Heart left ventricle (tissue), 16 donors: ENCODE measurements at regions not wholly inside any gene's neighbourhood (a gene's known extent, or its start where the extent isn't known, plus 50 kb on each side); places are given as distances from the start of the nearest gene placed in this dataset.

ENCODE experiments used
- ATAC-seq, 4 donors: fragments of 200-7000 bp; cut with Tn5 transposase; one replicate each; pipeline ENCODE4 v1.9.1; 2020 to 2022; ENCODE audit warnings: moderate library complexity in 4 of 4, mild to moderate bottlenecking in 3 of 4, moderate number of reproducible peaks in 1 of 4
- DNase-seq, 5 donors: peaks; one replicate each; pipeline ENCODE4 v3.0.0-alpha.2; 2020
- H3K27ac ChIP-seq, 12 donors: fragments of 200-600 bp; sonication (generic) in 4 of 12; one replicate each; pipeline versions ENCODE4 v1.5.0 to v1.8.0; 2016 to 2022; ENCODE audit warnings: mild to moderate bottlenecking in 2 of 12
- H3K27me3 ChIP-seq, 9 donors: fragments of 200-600 bp; sonication (generic) in 2 of 9; one replicate each; pipeline versions ENCODE4 v1.5.1 to v1.8.0; 2016 to 2022; ENCODE audit warnings: mild to moderate bottlenecking in 3 of 9
- H3K36me3 ChIP-seq, 9 donors: fragments of 200-600 bp; sonication (generic) in 2 of 9; one replicate each; pipeline versions ENCODE4 v1.5.0 to v1.8.0; 2018 to 2022; ENCODE audit warnings: mild to moderate bottlenecking in 2 of 9
- H3K4me1 ChIP-seq, 12 donors: fragments of 200-600 bp; sonication (generic) in 4 of 12; one replicate each; pipeline versions ENCODE4 v1.5.0 to v1.8.0; 2016 to 2022; ENCODE audit warnings: mild to moderate bottlenecking in 3 of 12
- H3K4me3 ChIP-seq, 12 donors: fragments of 200-600 bp; sonication (generic) in 4 of 12; one replicate each; pipeline versions ENCODE4 v1.5.0 to v1.8.0; 2017 to 2022; ENCODE audit warnings: mild to moderate bottlenecking in 9 of 12, moderate library complexity in 4 of 12
- H3K9me3 ChIP-seq, 12 donors: fragments of 200-600 bp; sonication (generic) in 4 of 12; one replicate each; pipeline versions ENCODE4 v1.5.0 to v1.8.0; 2016 to 2022; ENCODE audit warnings: mild to moderate bottlenecking in 1 of 12
- POLR2A ChIP-seq, 2 donors: fragments of 450-650 bp; IDR thresholded peaks; one replicate each; pipeline ENCODE4 v1.6.1; 2017; ENCODE audit warnings: antibody characterized with exemption in 2 of 2, mild to moderate bottlenecking in 2 of 2, moderate library complexity in 2 of 2
- WGBS, 4 donors: extraction: QIAGEN DNeasy Blood & Tissue Kit in 2 of 4; methylation state at CpG; one replicate each; pipeline versions ENCODE4 v1.1.5 to v1.1.7; 2013 to 2018; 5-methylcytosine and 5-hydroxymethylcytosine counted together
- intact Hi-C, 10 donors: fragments of 100-400 bp; cut with DNase I; formaldehyde crosslinking; loops; one replicate each; pipeline versions ENCODE4 v1.11.1 to v1.14.2; 2022
- TF ChIP-seq, protein P1 (sequence below), 12 donors: fragments of 200-600 bp; sonication (generic) in 4 of 12; IDR thresholded peaks; one replicate each; pipeline versions ENCODE4 v1.5.0 to v1.8.0; 2018 to 2022; ENCODE audit warnings: antibody characterized with exemption in 12 of 12, mild to moderate bottlenecking in 5 of 12
- donor health status: ischemic (EF 13 %, LVEDD 7.1; RV severe dilation, severe dysfunction).
- donor health status: healthy with polysubstance abuse.
- donor health status: DM: no; HTN: yes; CAD: no.
- donor health status: DM: no; HTN: no; CAD: no.
- donor health status: ischemic (EF 25% LVEDD 6.9; RV normal size, moderate dysfunction).
- donor health status: ischemic (EF 25% LVEDD 5.7; RV mildly dilated, moderate dysfunction).
- donor health status: healthy.
- donor health status: DM: yes; HTN: yes; CAD: no.
- donor health status: ischemic (EF 35%, LVEDD 5.7; RV mildly dilated, moderate dysfunction).
- donor health status: nonischemic (EF 11% LVEDD 7.7; RV severe dilation, severe dysfunction).
- donor health status: DM: yes; HTN: yes; CAD: no.
- donor health status: PGD.
- donor health status: ischemic (EF 29% LVEDD 5.4; RV normal size, mild dysfunction).
- donor health status: nonischemic (EF 23%, LVEDD 6.1; RV moderate dilation, normal function).

DNA sequence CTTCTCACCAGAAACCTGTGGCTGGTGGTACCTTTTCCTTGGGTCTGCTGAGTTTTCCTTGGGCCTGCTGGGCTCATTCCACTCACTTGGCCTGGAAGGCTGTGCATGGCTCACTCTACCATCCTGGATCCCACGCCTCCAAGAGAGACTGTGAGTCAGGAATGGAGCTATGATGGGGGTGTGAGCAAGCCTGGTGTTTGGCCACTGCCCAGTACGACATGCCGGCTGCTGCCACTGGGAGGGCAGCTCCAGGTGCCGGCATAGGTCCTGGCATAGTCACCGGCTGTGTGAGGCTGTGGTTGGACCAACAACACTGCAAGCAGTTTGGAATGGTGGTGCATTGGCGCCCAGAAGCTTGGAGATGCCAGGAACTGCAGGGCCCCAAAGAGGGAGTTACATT lies 721.7 kb downstream of the PCDH18 start:
- TF ChIP-seq, protein P1, sequence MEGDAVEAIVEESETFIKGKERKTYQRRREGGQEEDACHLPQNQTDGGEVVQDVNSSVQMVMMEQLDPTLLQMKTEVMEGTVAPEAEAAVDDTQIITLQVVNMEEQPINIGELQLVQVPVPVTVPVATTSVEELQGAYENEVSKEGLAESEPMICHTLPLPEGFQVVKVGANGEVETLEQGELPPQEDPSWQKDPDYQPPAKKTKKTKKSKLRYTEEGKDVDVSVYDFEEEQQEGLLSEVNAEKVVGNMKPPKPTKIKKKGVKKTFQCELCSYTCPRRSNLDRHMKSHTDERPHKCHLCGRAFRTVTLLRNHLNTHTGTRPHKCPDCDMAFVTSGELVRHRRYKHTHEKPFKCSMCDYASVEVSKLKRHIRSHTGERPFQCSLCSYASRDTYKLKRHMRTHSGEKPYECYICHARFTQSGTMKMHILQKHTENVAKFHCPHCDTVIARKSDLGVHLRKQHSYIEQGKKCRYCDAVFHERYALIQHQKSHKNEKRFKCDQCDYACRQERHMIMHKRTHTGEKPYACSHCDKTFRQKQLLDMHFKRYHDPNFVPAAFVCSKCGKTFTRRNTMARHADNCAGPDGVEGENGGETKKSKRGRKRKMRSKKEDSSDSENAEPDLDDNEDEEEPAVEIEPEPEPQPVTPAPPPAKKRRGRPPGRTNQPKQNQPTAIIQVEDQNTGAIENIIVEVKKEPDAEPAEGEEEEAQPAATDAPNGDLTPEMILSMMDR (IDR thresholded peaks at IDR 0.05), result no peak
- TF ChIP-seq POLR2A (IDR thresholded peaks at IDR 0.05), result no peak
- H3K27me3 ChIP-seq, result no peaks in the 10 kb centered on the region
- ATAC-seq (no peak), DNase-seq (no peak)
- H3K4me1 ChIP-seq, result no peaks in the 10 kb centered on the region
- no peak overlapping the region for H3K4me3 ChIP-seq
- H3K36me3 ChIP-seq, result no peaks in the 10 kb centered on the region
- 84 to 92% (median 86%) methylated on average over 5 to 6 of the region's 6 CpGs for WGBS, 4 donors
- H3K27ac ChIP-seq, result no peak overlapping the region
- intact Hi-C loops, result no loop called here
- peaks cover 0 to 9% (median 0%) of the 10 kb centered on the region in 12 donors for H3K9me3 ChIP-seq

DNA sequence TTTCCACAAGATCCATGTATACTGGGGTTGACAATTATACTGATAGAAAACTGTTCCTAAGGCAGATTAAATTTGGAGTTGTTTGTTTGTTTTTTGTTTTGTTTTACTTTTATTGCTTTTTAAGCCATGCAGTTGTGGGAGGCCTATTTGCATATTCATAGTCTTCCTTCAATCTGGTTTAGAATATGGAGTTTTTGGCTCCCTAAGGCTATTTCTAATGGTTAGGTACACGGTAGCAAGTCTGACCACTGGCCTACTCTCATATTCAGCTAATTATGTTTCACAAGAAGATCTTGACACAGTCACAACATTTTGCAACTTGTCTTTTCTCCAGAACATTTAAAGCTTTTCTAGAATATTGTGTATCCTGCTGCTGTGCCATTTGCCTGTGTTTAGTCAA lies 725.5 kb downstream of the PCDH18 start:
- Histone ChIP-seq H3K27ac (no peak overlapping the region), H3K9me3 (peaks cover 0 to 11% (median 0%) of the 10 kb centered on the region in 12 donors), H3K4me3 (no peak overlapping the region), H3K27me3 (no peaks in the 10 kb centered on the region), H3K36me3 (no peaks in the 10 kb centered on the region), H3K4me1 (no peaks in the 10 kb centered on the region)
- TF ChIP-seq, protein P1 (IDR thresholded peaks at IDR 0.05), result no peak
- ATAC-seq, result no peak
- WGBS, 4 donors, result 80 to 97% (median 89%) methylated on average over 1 of the region's 1 CpG
- intact Hi-C loops, result no loop called here
- no peak for DNase-seq

DNA sequence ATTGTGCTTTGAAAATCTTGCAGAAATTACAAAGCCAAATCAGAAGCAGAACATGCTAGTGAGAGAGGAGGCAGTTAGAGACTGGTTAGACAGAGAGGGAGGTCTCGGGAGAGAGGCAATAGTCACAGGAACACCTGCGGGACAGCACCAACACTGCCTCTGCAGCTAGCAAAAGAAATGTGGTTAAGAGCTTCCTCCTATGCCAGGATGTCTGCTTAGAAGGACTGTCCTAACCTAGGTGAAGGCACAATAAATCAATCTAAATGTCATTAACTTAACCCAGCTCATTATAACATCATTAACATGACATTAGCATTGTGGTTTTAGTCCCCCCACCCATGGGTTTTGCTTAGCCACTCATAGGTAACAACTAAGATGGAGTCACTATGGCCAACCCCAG lies 726.7 kb downstream of the PCDH18 start:
- no peak for DNase-seq
- TF ChIP-seq, protein P1 (IDR thresholded peaks at IDR 0.05), result no peak
- no peak for TF ChIP-seq POLR2A (IDR thresholded peaks at IDR 0.05)
- WGBS, 4 donors, result 87 to 96% (median 90%) methylated on average over 2 of the region's 2 CpGs
- Histone ChIP-seq H3K36me3 (no peaks in the 10 kb centered on the region), H3K27ac (no peak overlapping the region), H3K4me1 (no peaks in the 10 kb centered on the region), H3K9me3 (peaks cover 0 to 11% (median 0%) of the 10 kb centered on the region in 12 donors), H3K4me3 (no peak overlapping the region), H3K27me3 (no peaks in the 10 kb centered on the region)
- no peak for ATAC-seq
- intact Hi-C loops, result no loop called here

DNA sequence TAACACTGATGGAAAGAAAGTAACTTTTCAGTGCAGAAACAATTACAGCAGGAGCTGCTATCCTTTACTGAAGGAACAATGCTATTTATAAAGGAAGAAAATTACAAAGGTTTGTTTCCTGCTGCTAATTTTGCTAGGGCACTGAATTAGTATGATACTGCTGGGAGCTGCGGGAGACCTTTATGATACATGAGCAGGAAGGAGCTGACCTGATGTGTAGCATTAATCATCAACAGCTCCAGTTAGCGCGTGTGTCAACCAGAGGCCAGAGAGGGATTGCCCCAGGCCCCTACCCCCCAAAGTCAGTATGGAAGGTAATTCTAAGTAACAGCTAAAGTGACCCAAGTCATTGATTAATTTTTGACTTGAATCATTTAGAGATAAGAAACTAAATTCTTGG lies 728.9 kb downstream of the PCDH18 start:
- Histone ChIP-seq H3K4me3 (no peak overlapping the region), H3K36me3 (no peaks in the 10 kb centered on the region), H3K27me3 (no peaks in the 10 kb centered on the region), H3K27ac (no peak overlapping the region), H3K4me1 (no peaks in the 10 kb centered on the region), H3K9me3 (peaks cover 0 to 11% (median 0%) of the 10 kb centered on the region in 12 donors)
- DNase-seq, result no peak
- 57 to 73% (median 66%) methylated on average over 3 of the region's 3 CpGs for WGBS, 4 donors
- ATAC-seq, result no peak
- TF ChIP-seq, protein P1 (IDR thresholded peaks at IDR 0.05), result no peak
- TF ChIP-seq POLR2A (IDR thresholded peaks at IDR 0.05), result no peak
- intact Hi-C loops, result no loop called here
